ENCODE measurements at regions not wholly inside any gene's neighbourhood (a gene's known extent, or its start where the extent isn't known, plus 50 kb on each side); places are given as distances from the start of the nearest gene placed in this dataset.

- H3K18ac ChIP-seq (ENCODE audit: insufficient read length, low read depth, low read length) = no peak overlapping the region
- no peak overlapping the region for H3K4ac ChIP-seq (ENCODE audit: low read depth, low read length)
- H2AK5ac ChIP-seq (ENCODE audit: insufficient read length, low read length) = no peak overlapping the region
- WGBS (ENCODE audit: extremely low coverage, insufficient read length, low lambda C conversion rate) = no CpG with 5 or more reads among the region's 1 CpG
- no peak overlapping the region for H3T11ph ChIP-seq (ENCODE audit: low read length)
- no peaks in the 10 kb centered on the region for H3K23me2 ChIP-seq (ENCODE audit: insufficient read length, low read depth, low read length, poor library complexity, severe bottlenecking)
- peaks cover 17 to 25% of the 10 kb centered on the region in 2 experiments for H3K4me1 Mint-ChIP-seq
- no peak overlapping the region for H3K4me3 Mint-ChIP-seq
- H4K20me1 ChIP-seq (ENCODE audit: control insufficient read depth, insufficient read depth, insufficient read length) = no peaks in the 10 kb centered on the region
- no peak overlapping the region for H2BK15ac ChIP-seq (ENCODE audit: low read depth, low read length)
- no peaks in the 10 kb centered on the region for H3K27me3 ChIP-seq (ENCODE audit: insufficient read depth, low read length)
- TF ChIP-seq CTCF (conservative IDR thresholded peaks at IDR 0.05) = no peak
- DNase-seq = no peak
- no peak overlapping the region for H2BK5ac ChIP-seq (ENCODE audit: insufficient read length, low read length)
- no peak overlapping the region for H3K23ac ChIP-seq (ENCODE audit: insufficient read length, low read depth, low read length)
- no peaks in the 10 kb centered on the region for H3K79me2 ChIP-seq (ENCODE audit: insufficient read depth, low read length)
- no peak overlapping the region for H3K27ac ChIP-seq (ENCODE audit: insufficient read length, low read depth, low read length)
- peak overlapping the region in 1 of 3 experiments; percentile 36; a peak in 2 of 7 replicates for H3K27ac Mint-ChIP-seq
- no peak overlapping the region for H4K8ac ChIP-seq (replicated peaks; ENCODE audit: insufficient read length, low read depth, low read length)
- H4K91ac ChIP-seq (ENCODE audit: insufficient read length, low read depth, low read length) = no peak overlapping the region
- no peak overlapping the region for H3K56ac ChIP-seq (ENCODE audit: insufficient read length, low read depth, low read length)
- no peak overlapping the region for H2AFZ ChIP-seq (ENCODE audit: low read length)
- no peak overlapping the region for H4K5ac ChIP-seq (ENCODE audit: insufficient read length, low read depth, low read length)
- no peaks in the 10 kb centered on the region for H3K9me3 Mint-ChIP-seq
- H3K4me1 ChIP-seq (ENCODE audit: insufficient read depth, low read length) = peaks cover 6% of the 10 kb centered on the region; the same call in 1 of the 2 replicates
- H3K4me2 ChIP-seq (ENCODE audit: insufficient read depth, insufficient read length, low read length) = no peak overlapping the region
- no peaks in the 10 kb centered on the region for H3K9me3 ChIP-seq (ENCODE audit: control insufficient read depth, low read depth, low read length)
- H2BK12ac ChIP-seq (ENCODE audit: insufficient read length, low read depth, low read length) = no peak overlapping the region
- no peak overlapping the region for H2BK20ac ChIP-seq (ENCODE audit: low read depth, low read length, poor library complexity, severe bottlenecking)
- no peak overlapping the region for H2BK120ac ChIP-seq (ENCODE audit: low read depth, low read length, poor library complexity, severe bottlenecking)
- H3K79me1 ChIP-seq (ENCODE audit: insufficient read depth, low read depth, low read length, poor library complexity, severe bottlenecking) = no peaks in the 10 kb centered on the region
- peaks cover 0 to 5% (median 0%) of the 10 kb centered on the region in 3 experiments; a peak in 2 of 7 replicates for H3K36me3 Mint-ChIP-seq (ENCODE audit: insufficient read depth in 1 of 3, low read depth in 3 of 3)
- no peak overlapping the region for H3K14ac ChIP-seq (ENCODE audit: insufficient read depth, low read length)
- no peaks in the 10 kb centered on the region for H3K27me3 Mint-ChIP-seq (ENCODE audit: low read depth)
- H3K9ac ChIP-seq (ENCODE audit: extremely low read depth, insufficient read length, low read length) = no peak overlapping the region
Observed at GRCh38 chrX:129115935-129116334, 407.4 kb downstream of the SMARCA1 start.

All from H9 (cell line).